CD4-positive, CD25-positive, alpha-beta regulatory T cell (primary cell): ENCODE measurements at regions not wholly inside any gene's neighbourhood (a gene's known extent, or its start where the extent isn't known, plus 50 kb on each side); places are given as distances from the start of the nearest gene placed in this dataset.
"Not testable (repeated sequence)": the region's sequence is repeated elsewhere in the genome, so short reads cannot be mapped to it uniquely, and the experiment has no call there.

ENCODE experiments used
- ATAC-seq, 2 donors: fragments of 150-1000 bp; cut with Tn5 transposase; one replicate each; pipeline ENCODE4 v1.10.0; 2021; ENCODE audit warnings: low read depth in 2 of 2, moderate number of reproducible peaks in 2 of 2, moderate library complexity in 1 of 2
- DNase-seq, 3 donors: peaks; one replicate each; pipeline versions ENCODE4 v3.0.0 to v3.0.0-alpha.2; 2012 to 2022; ENCODE audit warnings: mixed read lengths in 1 of 3
- H3K27ac ChIP-seq: one replicate; pipeline ENCODE4 v1.7.0; 2013; ENCODE audit warnings: mild to moderate bottlenecking, low read length; ENCODE audit not compliant: insufficient read depth, poor library complexity, severe bottlenecking
- H3K27me3 ChIP-seq: one replicate; pipeline ENCODE4 v1.7.0; 2013; ENCODE audit warnings: low read length; ENCODE audit not compliant: control insufficient read depth, insufficient read depth
- H3K36me3 ChIP-seq: one replicate; pipeline ENCODE4 v1.7.0; 2013; ENCODE audit warnings: mild to moderate bottlenecking, low read length, moderate library complexity; ENCODE audit not compliant: control insufficient read depth, insufficient read depth
- H3K4me1 ChIP-seq: 2 replicates; pipeline ENCODE4 v1.7.0; 2013; ENCODE audit warnings: mild to moderate bottlenecking, low read length; ENCODE audit not compliant: insufficient read depth, control insufficient read depth, poor library complexity, severe bottlenecking
- H3K4me3 ChIP-seq: one replicate; pipeline ENCODE4 v1.7.0; 2013; ENCODE audit warnings: low read depth, mild to moderate bottlenecking, low read length, moderate library complexity
- H3K9me3 ChIP-seq, 2 experiments: 1 replicate in 1 of 2; 2 replicates in 1 of 2; pipeline ENCODE4 v1.7.0; 2013; ENCODE audit warnings: low read length in 2 of 2, mild to moderate bottlenecking in 1 of 2, moderate library complexity in 1 of 2; ENCODE audit not compliant: control insufficient read depth in 2 of 2
- H3K27ac Mint-ChIP-seq, 3 donors: one replicate each; pipeline ENCODE4 v1.8.0; 2020 to 2022; ENCODE audit warnings: mild to moderate bottlenecking in 3 of 3, mixed read lengths in 3 of 3, moderate library complexity in 2 of 3
- H3K27me3 Mint-ChIP-seq: one replicate; pipeline ENCODE4 v1.8.0; 2022; ENCODE audit warnings: mild to moderate bottlenecking, mixed read lengths
- H3K36me3 Mint-ChIP-seq: one replicate; pipeline ENCODE4 v1.8.0; 2020; ENCODE audit warnings: mixed read lengths
- H3K4me1 Mint-ChIP-seq, 4 donors: one replicate each; pipeline ENCODE4 v1.8.0; 2020 to 2022; ENCODE audit warnings: mixed read lengths in 4 of 4, mild to moderate bottlenecking in 1 of 4
- H3K4me3 Mint-ChIP-seq, 4 donors: one replicate each; pipeline ENCODE4 v1.8.0; 2020 to 2022; ENCODE audit warnings: mild to moderate bottlenecking in 4 of 4, mixed read lengths in 4 of 4, moderate library complexity in 3 of 4
- H3K9me3 Mint-ChIP-seq, 7 donors: one replicate each; pipeline ENCODE4 v1.8.0; 2020 to 2022; ENCODE audit warnings: mixed read lengths in 7 of 7, mild to moderate bottlenecking in 3 of 7, moderate library complexity in 2 of 7

GRCh38 chr12:25415004-25415403, 138.1 kb downstream of the LMNTD1 start:
- Mint-ChIP-seq H3K4me1 (no peaks in the 10 kb centered on the region), H3K36me3 (no peaks in the 10 kb centered on the region), H3K27me3 (peaks cover 42% of the 10 kb centered on the region), H3K9me3 (peaks cover 0 to 2% (median 0%) of the 10 kb centered on the region in 7 donors), H3K4me3 (no peak overlapping the region), H3K27ac (no peak overlapping the region)
- Histone ChIP-seq H3K27ac (no peak overlapping the region), H3K9me3 (no peaks in the 10 kb centered on the region), H3K4me1 (no peaks in the 10 kb centered on the region), H3K36me3 (no peaks in the 10 kb centered on the region), H3K4me3 (no peak overlapping the region), H3K27me3 (peaks cover 3% of the 10 kb centered on the region)
- no peak for DNase-seq
- no peak for ATAC-seq

- Histone ChIP-seq H3K4me1 (no peaks in the 10 kb centered on the region), H3K4me3 (no peak overlapping the region), H3K36me3 (no peaks in the 10 kb centered on the region), H3K9me3 (no peaks in the 10 kb centered on the region), H3K27ac (no peak overlapping the region), H3K27me3 (peaks cover 3% of the 10 kb centered on the region)
- ATAC-seq (no peak), DNase-seq (no peak)
- H3K27me3 Mint-ChIP-seq: peaks cover 43% of the 10 kb centered on the region
- peaks cover 0 to 2% (median 0%) of the 10 kb centered on the region in 7 donors for H3K9me3 Mint-ChIP-seq
- no peak overlapping the region for H3K27ac Mint-ChIP-seq
- no peaks in the 10 kb centered on the region for H3K36me3 Mint-ChIP-seq
- no peaks in the 10 kb centered on the region for H3K4me1 Mint-ChIP-seq
- no peak overlapping the region for H3K4me3 Mint-ChIP-seq
Measured at GRCh38 chr12:25412735-25413134, 140.3 kb downstream of the LMNTD1 start.

- Histone ChIP-seq H3K4me1 (no peaks in the 10 kb centered on the region), H3K4me3 (no peak overlapping the region), H3K27me3 (peaks cover 4% of the 10 kb centered on the region), H3K27ac (no peak overlapping the region), H3K36me3 (no peaks in the 10 kb centered on the region), H3K9me3 (no peaks in the 10 kb centered on the region)
- no peak for ATAC-seq
- no peak for DNase-seq
- H3K36me3 Mint-ChIP-seq: no peaks in the 10 kb centered on the region
- peaks cover 0 to 8% (median 0%) of the 10 kb centered on the region in 7 donors for H3K9me3 Mint-ChIP-seq
- H3K4me3 Mint-ChIP-seq: no peak overlapping the region
- peaks cover 35% of the 10 kb centered on the region for H3K27me3 Mint-ChIP-seq
- no peak overlapping the region for H3K27ac Mint-ChIP-seq
- no peaks in the 10 kb centered on the region for H3K4me1 Mint-ChIP-seq
Measured at GRCh38 chr12:25404955-25405354, 148.1 kb downstream of the LMNTD1 start.

GRCh38 chr12:25401547-25402345, 151.0 kb upstream of the KRAS start:
- H3K4me3 ChIP-seq: no peak overlapping the region
- no peak overlapping the region for H3K27ac Mint-ChIP-seq
- H3K4me3 Mint-ChIP-seq: no peak overlapping the region
- DNase-seq: no peak
- H3K27me3 Mint-ChIP-seq: peaks cover 35% of the 10 kb centered on the region
- no peaks in the 10 kb centered on the region for H3K36me3 Mint-ChIP-seq
- no peaks in the 10 kb centered on the region for H3K9me3 ChIP-seq
- H3K27ac ChIP-seq: no peak overlapping the region
- H3K4me1 ChIP-seq: no peaks in the 10 kb centered on the region
- H3K4me1 Mint-ChIP-seq: no peaks in the 10 kb centered on the region
- H3K36me3 ChIP-seq: no peaks in the 10 kb centered on the region
- ATAC-seq: no peak
- peaks cover 8% of the 10 kb centered on the region for H3K27me3 ChIP-seq
- peaks cover 0 to 8% (median 0%) of the 10 kb centered on the region in 7 donors for H3K9me3 Mint-ChIP-seq

- Histone ChIP-seq H3K36me3 (no peaks in the 10 kb centered on the region), H3K9me3 (no peaks in the 10 kb centered on the region), H3K4me1 (no peaks in the 10 kb centered on the region), H3K27me3 (peaks cover 5% of the 10 kb centered on the region), H3K27ac (no peak overlapping the region), H3K4me3 (no peak overlapping the region)
- H3K4me1 Mint-ChIP-seq: no peaks in the 10 kb centered on the region
- peaks cover 42% of the 10 kb centered on the region for H3K27me3 Mint-ChIP-seq
- peaks cover 0 to 7% (median 0%) of the 10 kb centered on the region in 7 donors for H3K9me3 Mint-ChIP-seq
- no peak overlapping the region for H3K4me3 Mint-ChIP-seq
- no peak for DNase-seq
- no peak for ATAC-seq
- H3K27ac Mint-ChIP-seq: no peak overlapping the region
- no peaks in the 10 kb centered on the region for H3K36me3 Mint-ChIP-seq
Measured at GRCh38 chr12:25397001-25397400, 146.3 kb upstream of the KRAS start.

GRCh38 chr12:25395227-25395626, 144.5 kb upstream of the KRAS start:
- H3K36me3 Mint-ChIP-seq: no peaks in the 10 kb centered on the region
- ATAC-seq: no peak
- Histone ChIP-seq H3K36me3 (no peaks in the 10 kb centered on the region), H3K27ac (no peak overlapping the region), H3K4me1 (no peaks in the 10 kb centered on the region), H3K4me3 (no peak overlapping the region), H3K27me3 (peaks cover 5% of the 10 kb centered on the region), H3K9me3 (no peaks in the 10 kb centered on the region)
- DNase-seq: no peak
- H3K4me1 Mint-ChIP-seq: no peaks in the 10 kb centered on the region
- no peak overlapping the region for H3K27ac Mint-ChIP-seq
- no peak overlapping the region for H3K4me3 Mint-ChIP-seq
- peaks cover 44% of the 10 kb centered on the region for H3K27me3 Mint-ChIP-seq
- peaks cover 0 to 7% (median 0%) of the 10 kb centered on the region in 7 donors for H3K9me3 Mint-ChIP-seq

GRCh38 chr12:25394775-25395174, 144.0 kb upstream of the KRAS start:
- not testable (repeated sequence) for H3K4me1 ChIP-seq, H3K4me1 Mint-ChIP-seq, H3K4me3 Mint-ChIP-seq, DNase-seq, H3K9me3 Mint-ChIP-seq, H3K4me3 ChIP-seq, H3K27me3 ChIP-seq, H3K27ac ChIP-seq, H3K27ac Mint-ChIP-seq, H3K36me3 ChIP-seq, ATAC-seq, H3K9me3 ChIP-seq, H3K36me3 Mint-ChIP-seq
- peaks cover 42% of the 10 kb centered on the region for H3K27me3 Mint-ChIP-seq

- DNase-seq: no peak
- Histone ChIP-seq H3K36me3 (no peaks in the 10 kb centered on the region), H3K27me3 (peaks cover 5% of the 10 kb centered on the region), H3K4me1 (no peaks in the 10 kb centered on the region), H3K27ac (no peak overlapping the region), H3K9me3 (no peaks in the 10 kb centered on the region), H3K4me3 (no peak overlapping the region)
- Mint-ChIP-seq H3K27ac (no peak overlapping the region), H3K4me1 (no peaks in the 10 kb centered on the region), H3K9me3 (peaks cover 0 to 7% (median 0%) of the 10 kb centered on the region in 7 donors), H3K36me3 (no peaks in the 10 kb centered on the region), H3K4me3 (no peak overlapping the region), H3K27me3 (peaks cover 38% of the 10 kb centered on the region)
- ATAC-seq: no peak
Measured at GRCh38 chr12:25394025-25394424, 143.3 kb upstream of the KRAS start.
